HCT116 (cell line): ENCODE measurements at regions not wholly inside any gene's neighbourhood (a gene's known extent, or its start where the extent isn't known, plus 50 kb on each side); places are given as distances from the start of the nearest gene placed in this dataset.

Experiments used
- ATAC-seq: fragments of 200-7000 bp; cut with Tn5 transposase; 2 replicates; pipeline ENCODE4 v1.9.1; 2020; ENCODE audit warnings: mild to moderate bottlenecking, moderate library complexity
- BruUV-seq: library from RNA; stranded (reverse); fragments of 400-500 nt; replicated peaks from 2 replicates; lab custom pipeline; 2021; lab: Mats Ljungman, UMichigan
- CTCF ChIA-PET: fragments of 300-600 bp; sonication (Branson Sonifier 250); formaldehyde crosslinking; loops from one replicate; lab custom pipeline; 2021; ENCODE audit warnings: antibody characterized with exemption; lab: Charles Lee
- POLR2A ChIA-PET: fragments of 300-600, 350-600 bp; sonication (Branson Sonifier 250); formaldehyde crosslinking; loops from one replicate; lab custom pipeline; 2021; ENCODE audit warnings: antibody characterized with exemption; lab: Charles Lee
- RAD21 ChIA-PET, 2 experiments: fragments of 300-600 bp; sonication (Branson Sonifier 250); formaldehyde crosslinking; loops; one replicate each; lab custom pipeline; 2023; ENCODE audit warnings: low total read pairs in 2 of 2; ENCODE audit not compliant: uncharacterized antibody in 2 of 2, unreplicated experiment in 2 of 2, low non-redundant PET in 1 of 2; lab: Charles Lee
- DNase-seq: peaks from one replicate; pipeline ENCODE4 v3.0.0-alpha.2; 2010; ENCODE audit warnings: low read depth, low spot score
- H2AFZ ChIP-seq: fragments of 200-600 bp; shearing (Covaris generic), sonication (generic); 2 replicates; pipeline ENCODE4 v1.6.1; 2017; ENCODE audit warnings: low read depth, mixed run types, mixed read lengths, antibody characterized with exemption, low read length; ENCODE audit not compliant: poor library complexity, severe bottlenecking
- H3K27ac ChIP-seq: 2 replicates; pipeline ENCODE4 v1.5.1; 2012; ENCODE audit warnings: low read depth, low read length
- H3K27me3 ChIP-seq: fragments of 200-600 bp; sonication (generic); 2 replicates; pipeline ENCODE4 v1.6.1; 2016; ENCODE audit warnings: mixed run types, low read length, mixed read lengths; ENCODE audit not compliant: insufficient read depth
- H3K36me3 ChIP-seq, 2 experiments: fragments of 200-500 bp in 1 of 2; fragments of 200-600 bp in 1 of 2; sonication (Bioruptor generic) in 1 of 2; sonication (generic) in 1 of 2; 2 replicates each; pipeline versions ENCODE4 v1.5.1 to v1.6.1; 2014 to 2016; ENCODE audit warnings: low read length in 2 of 2, inconsistent platforms in 1 of 2, mixed read lengths in 1 of 2, mixed run types in 1 of 2; ENCODE audit not compliant: insufficient read depth in 2 of 2, control insufficient read depth in 1 of 2
- H3K4me1 ChIP-seq, 2 experiments: fragments of 200-600 bp in 1 of 2; sonication (generic) in 1 of 2; 2 replicates each; pipeline versions ENCODE4 v1.5.1 to v1.6.1; 2012 to 2017; ENCODE audit warnings: low read length in 2 of 2, inconsistent platforms in 1 of 2, mild to moderate bottlenecking in 1 of 2, mixed read lengths in 1 of 2, mixed run types in 1 of 2, moderate library complexity in 1 of 2; ENCODE audit not compliant: insufficient read depth in 2 of 2, control insufficient read depth in 1 of 2
- H3K4me2 ChIP-seq: fragments of 200-600 bp; sonication (generic); 2 replicates; pipeline ENCODE4 v1.6.1; 2017; ENCODE audit warnings: mixed run types, low read length, mixed read lengths
- H3K4me3 ChIP-seq, 2 experiments: fragments of 200-600 bp in 1 of 2; sonication (generic) in 1 of 2; replicated peaks in 1 of 2; 2 replicates each; pipeline ENCODE4 v1.5.1; 2011 to 2016; ENCODE audit warnings: low read length in 2 of 2, control low read depth in 1 of 2, low read depth in 1 of 2, mild to moderate bottlenecking in 1 of 2, mixed read lengths in 1 of 2, mixed run types in 1 of 2
- H3K79me2 ChIP-seq: fragments of 200-600 bp; sonication (generic); 2 replicates; pipeline ENCODE4 v1.6.1; 2017; ENCODE audit warnings: mild to moderate bottlenecking, mixed run types, low read length, moderate library complexity, mixed read lengths; ENCODE audit not compliant: insufficient read depth
- H3K9ac ChIP-seq: fragments of 200-600 bp; sonication (generic); 2 replicates; pipeline ENCODE4 v1.6.1; 2016; ENCODE audit warnings: low read length, mixed read lengths
- H3K9me2 ChIP-seq: fragments of 200-600 bp; sonication (generic), shearing (Covaris generic); 2 replicates; pipeline ENCODE4 v1.6.1; 2017; ENCODE audit warnings: mixed run types, mild to moderate bottlenecking, moderate library complexity; ENCODE audit not compliant: insufficient read depth
- H3K9me3 ChIP-seq, 2 experiments: fragments of 200-500 bp in 1 of 2; fragments of 200-600 bp in 1 of 2; sonication (Bioruptor generic) in 1 of 2; sonication (generic) in 1 of 2; 2 replicates each; pipeline ENCODE4 v1.6.1; 2014 to 2017; ENCODE audit warnings: low read length in 2 of 2, mixed read lengths in 2 of 2, inconsistent platforms in 1 of 2, low read depth in 1 of 2, mild to moderate bottlenecking in 1 of 2, mixed run types in 1 of 2, moderate library complexity in 1 of 2; ENCODE audit not compliant: control insufficient read depth in 1 of 2, insufficient read depth in 1 of 2
- H4K20me1 ChIP-seq: fragments of 200-600 bp; sonication (generic), shearing (Covaris generic); 2 replicates; pipeline ENCODE4 v1.6.1; 2017; ENCODE audit warnings: mixed run types, mild to moderate bottlenecking, moderate library complexity; ENCODE audit not compliant: insufficient read depth
- CBX3 ChIP-seq: IDR thresholded peaks from 2 replicates; pipeline ENCODE4 v1.6.1; 2012; ENCODE audit warnings: low read depth
- EGR1 ChIP-seq: IDR thresholded peaks from 2 replicates; pipeline ENCODE4 v1.6.1; 2012; ENCODE audit warnings: low read depth
- ELF1 ChIP-seq: IDR thresholded peaks from 2 replicates; pipeline ENCODE4 v1.6.1; 2012; ENCODE audit warnings: low read depth, borderline replicate concordance
- EZH2phosphoT487 ChIP-seq: fragments of 200-600 bp; IDR thresholded peaks from 2 replicates; pipeline ENCODE4 v1.6.1; 2018; ENCODE audit warnings: antibody characterized with exemption, borderline replicate concordance
- JUND ChIP-seq: IDR thresholded peaks from 2 replicates; pipeline ENCODE4 v1.6.1; 2012
- POLR2AphosphoS5 ChIP-seq: IDR thresholded peaks from 2 replicates; pipeline ENCODE4 v1.6.1; 2011; ENCODE audit warnings: mild to moderate bottlenecking, low read depth, low read length, moderate library complexity
- SP1 ChIP-seq: IDR thresholded peaks from 2 replicates; pipeline ENCODE4 v1.6.1; 2012; ENCODE audit warnings: low read depth
- SRF ChIP-seq: IDR thresholded peaks from 2 replicates; pipeline ENCODE4 v1.6.1; 2012; ENCODE audit warnings: low read depth
- TCF7L2 ChIP-seq: IDR thresholded peaks from 2 replicates; pipeline ENCODE4 v1.7.0; 2011; ENCODE audit warnings: borderline replicate concordance, inconsistent platforms; ENCODE audit not compliant: insufficient read depth, insufficient read length; ENCODE audit errors: extremely low read depth
- ZFX ChIP-seq: fragments of 450-650 bp; IDR thresholded peaks from 2 replicates; pipeline ENCODE4 v1.6.1; 2017
- intact Hi-C: fragments of 100-400 bp; cut with micrococcal nuclease; formaldehyde crosslinking; loops from 2 replicates; pipeline ENCODE4 v1.10.0; 2022
- TF ChIP-seq, protein P1 (sequence below): IDR thresholded peaks from 2 replicates; pipeline ENCODE4 v1.6.1; 2012
- TF ChIP-seq, protein P2 (sequence below): IDR thresholded peaks from 2 replicates; pipeline ENCODE4 v1.6.1; 2011; ENCODE audit warnings: mild to moderate bottlenecking, low read length, moderate library complexity; ENCODE audit not compliant: insufficient replicate concordance; ENCODE audit errors: extremely low read depth

DNA sequence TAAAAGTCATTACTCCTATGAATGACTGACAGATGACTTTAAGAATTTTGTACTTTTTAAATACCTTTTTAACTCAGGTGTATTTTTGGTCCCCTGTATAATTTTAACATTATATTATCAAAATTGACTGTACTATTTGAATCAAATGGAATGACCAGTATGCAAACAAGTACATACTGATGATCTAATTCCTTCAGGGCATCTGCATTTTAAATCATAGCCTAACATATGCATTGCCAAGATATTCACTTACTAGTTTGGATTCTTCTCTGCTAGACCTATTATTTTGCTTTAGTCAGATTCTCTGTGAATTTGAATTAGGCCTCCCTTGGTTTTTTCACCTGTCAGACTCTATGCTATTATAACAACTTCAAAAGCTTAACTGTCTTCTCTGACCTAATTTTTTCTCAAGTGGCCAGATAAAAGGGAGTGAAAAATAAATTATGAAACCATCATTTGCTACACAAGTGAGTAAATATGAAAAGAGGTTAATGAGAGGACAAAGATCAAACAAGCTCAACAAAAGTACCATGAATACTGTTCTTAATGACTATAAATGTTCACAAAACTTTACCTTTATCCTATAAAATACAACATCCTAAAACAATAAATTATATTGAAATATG, 1505.2 kb upstream of the CDH9 start:
- Histone ChIP-seq H3K4me2 (no peak overlapping the region), H3K4me1 (no peaks in the 10 kb centered on the region), H3K9me2 (no peaks in the 10 kb centered on the region), H4K20me1 (no peaks in the 10 kb centered on the region), H3K79me2 (no peaks in the 10 kb centered on the region), H3K27me3 (no peaks in the 10 kb centered on the region), H3K36me3 (no peaks in the 10 kb centered on the region), H3K27ac (no peak overlapping the region), H3K4me3 (no peak overlapping the region), H2AFZ (no peak overlapping the region), H3K9ac (no peak overlapping the region), H3K9me3 (peaks cover 8 to 12% of the 10 kb centered on the region in 2 experiments; a peak in 2 of 4 replicates)
- ChIA-PET POLR2A (no interaction called here), CTCF (no interaction called here), RAD21 (no interaction called here)
- intact Hi-C loops = no loop called here
- ATAC-seq (no peak), DNase-seq (no peak)
- BruUV-seq = no TSS peak
- no peak for TF ChIP-seq EZH2phosphoT487
- TF ChIP-seq, protein P1, sequence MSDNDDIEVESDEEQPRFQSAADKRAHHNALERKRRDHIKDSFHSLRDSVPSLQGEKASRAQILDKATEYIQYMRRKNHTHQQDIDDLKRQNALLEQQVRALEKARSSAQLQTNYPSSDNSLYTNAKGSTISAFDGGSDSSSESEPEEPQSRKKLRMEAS = no peak
- TF ChIP-seq SRF = no peak
- TF ChIP-seq, protein P2, sequence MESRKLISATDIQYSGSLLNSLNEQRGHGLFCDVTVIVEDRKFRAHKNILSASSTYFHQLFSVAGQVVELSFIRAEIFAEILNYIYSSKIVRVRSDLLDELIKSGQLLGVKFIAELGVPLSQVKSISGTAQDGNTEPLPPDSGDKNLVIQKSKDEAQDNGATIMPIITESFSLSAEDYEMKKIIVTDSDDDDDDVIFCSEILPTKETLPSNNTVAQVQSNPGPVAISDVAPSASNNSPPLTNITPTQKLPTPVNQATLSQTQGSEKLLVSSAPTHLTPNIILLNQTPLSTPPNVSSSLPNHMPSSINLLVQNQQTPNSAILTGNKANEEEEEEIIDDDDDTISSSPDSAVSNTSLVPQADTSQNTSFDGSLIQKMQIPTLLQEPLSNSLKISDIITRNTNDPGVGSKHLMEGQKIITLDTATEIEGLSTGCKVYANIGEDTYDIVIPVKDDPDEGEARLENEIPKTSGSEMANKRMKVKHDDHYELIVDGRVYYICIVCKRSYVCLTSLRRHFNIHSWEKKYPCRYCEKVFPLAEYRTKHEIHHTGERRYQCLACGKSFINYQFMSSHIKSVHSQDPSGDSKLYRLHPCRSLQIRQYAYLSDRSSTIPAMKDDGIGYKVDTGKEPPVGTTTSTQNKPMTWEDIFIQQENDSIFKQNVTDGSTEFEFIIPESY = no peak
- no peak for TF ChIP-seq CBX3

GRCh38 chr5:28542987-28543386, 1504.6 kb upstream of the CDH9 start:
- no peaks in the 10 kb centered on the region for H3K36me3 ChIP-seq
- H4K20me1 ChIP-seq = no peaks in the 10 kb centered on the region
- no peak overlapping the region for H3K27ac ChIP-seq
- ChIA-PET CTCF (no interaction called here), POLR2A (no interaction called here), RAD21 (no interaction called here)
- H3K4me3 ChIP-seq = no peak overlapping the region
- H3K9me2 ChIP-seq = no peaks in the 10 kb centered on the region
- H3K4me2 ChIP-seq = no peak overlapping the region
- no peak for ATAC-seq
- no peak for DNase-seq
- H2AFZ ChIP-seq = no peak overlapping the region
- intact Hi-C loops = no loop called here
- H3K4me1 ChIP-seq = no peaks in the 10 kb centered on the region
- H3K9ac ChIP-seq = no peak overlapping the region
- no peaks in the 10 kb centered on the region for H3K27me3 ChIP-seq
- BruUV-seq = no TSS peak
- H3K79me2 ChIP-seq = no peaks in the 10 kb centered on the region
- H3K9me3 ChIP-seq = peaks cover 8 to 14% of the 10 kb centered on the region in 2 experiments; a peak in 2 of 4 replicates
- TF ChIP-seq TCF7L2 (no peak), EZH2phosphoT487 (no peak), EGR1 (no peak), JUND (no peak), POLR2AphosphoS5 (no peak), ZFX (no peak), ELF1 (no peak), SP1 (no peak)
- TF ChIP-seq, protein P2 = no peak
